ENCODE measurements at regions not wholly inside any gene's neighbourhood (a gene's known extent, or its start where the extent isn't known, plus 50 kb on each side); places are given as distances from the start of the nearest gene placed in this dataset.

GRCh38 chr4:131488772-131489171, 1660.3 kb upstream of the PCDH10 start:
- TF ChIP-seq CTCF (IDR thresholded peaks at IDR 0.05) (no peak), POLR2A (IDR thresholded peaks at IDR 0.05; ENCODE audit: low read depth) (no peak), EP300 (IDR thresholded peaks at IDR 0.05) (no peak)
